HEK293 (cell line): ENCODE measurements at regions not wholly inside any gene's neighbourhood (a gene's known extent, or its start where the extent isn't known, plus 50 kb on each side); places are given as distances from the start of the nearest gene placed in this dataset.
A peak's percentile ranks its signal among the peaks of the same experiment; 100 is the strongest.

Experiments
- CTCF ChIA-PET: fragments of 350-600 bp; formaldehyde crosslinking; extraction: SDS; loops from one replicate; lab custom pipeline; 2021; ENCODE audit warnings: antibody characterized with exemption; lab: Yijun Ruan, JAX
- POLR2A ChIA-PET: fragments of 300-600 bp; formaldehyde crosslinking; extraction: SDS; loops from one replicate; lab custom pipeline; 2020; ENCODE audit warnings: antibody characterized with exemption, inconsistent platforms; lab: Yijun Ruan, JAX
- H3K27ac ChIP-seq: fragments of 200-500 bp; sonication (Bioruptor generic); 2 replicates; pipeline ENCODE4 v1.5.1; 2014; ENCODE audit warnings: low read depth, low read length, control low read depth, inconsistent platforms; ENCODE audit errors: extremely low read depth
- H3K36me3 ChIP-seq, 2 experiments: fragments of 200-500 bp in 1 of 2; sonication (Bioruptor generic) in 1 of 2; 1 replicate in 1 of 2; 2 replicates in 1 of 2; pipeline ENCODE4 v1.5.1; 2014 to 2017; ENCODE audit warnings: inconsistent platforms in 2 of 2, low read length in 2 of 2; ENCODE audit not compliant: control insufficient read depth in 2 of 2, insufficient read depth in 1 of 2
- H3K4me1 ChIP-seq: fragments of 200-500 bp; sonication (Bioruptor generic); 2 replicates; pipeline ENCODE4 v1.5.1; 2014; ENCODE audit warnings: mild to moderate bottlenecking, low read length, inconsistent platforms; ENCODE audit not compliant: control insufficient read depth, insufficient read depth
- H3K4me3 ChIP-seq: 2 replicates; pipeline ENCODE4 v1.5.1; 2011; ENCODE audit warnings: low read depth, mild to moderate bottlenecking, control low read depth, low read length, moderate library complexity
- H3K9me3 ChIP-seq: fragments of 200-500 bp; sonication (Bioruptor generic); 2 replicates; pipeline ENCODE4 v1.5.1; 2014; ENCODE audit warnings: low read depth, low read length, inconsistent platforms; ENCODE audit not compliant: control insufficient read depth, insufficient read depth
- KLF10 ChIP-seq: fragments of 450-650 bp; IDR thresholded peaks from 2 replicates; pipeline ENCODE4 v1.5.1; 2018; ENCODE audit warnings: missing biosample characterization, mild to moderate bottlenecking, missing genetic modification characterization
- SALL2 ChIP-seq: fragments of 450-650 bp; formaldehyde crosslinking; IDR thresholded peaks from 2 replicates; pipeline ENCODE4 v1.5.0; 2017; ENCODE audit warnings: missing biosample characterization, mild to moderate bottlenecking, missing genetic modification characterization, borderline replicate concordance
- SP3 ChIP-seq: fragments of 450-650 bp; formaldehyde crosslinking; IDR thresholded peaks from 2 replicates; pipeline ENCODE4 v1.5.1; 2016; ENCODE audit warnings: missing biosample characterization, missing genetic modification characterization
- ZFHX2 ChIP-seq: fragments of 450-650 bp; formaldehyde crosslinking; conservative IDR thresholded peaks from 2 replicates; pipeline ENCODE4 v1.5.1; 2016; ENCODE audit warnings: missing biosample characterization, missing genetic modification characterization
- ZNF112 ChIP-seq: fragments of 450-650 bp; formaldehyde crosslinking; IDR thresholded peaks from 2 replicates; pipeline ENCODE4 v1.5.0; 2017; ENCODE audit warnings: missing biosample characterization, missing genetic modification characterization
- ZNF274 ChIP-seq, 2 experiments: fragments of 200-500 bp in 1 of 2; fragments of 450-650 bp in 1 of 2; sonication (Bioruptor generic) in 1 of 2; formaldehyde crosslinking in 1 of 2; IDR thresholded peaks; 2 replicates each; pipeline versions ENCODE4 v1.5.1 to v1.6.1; 2014 to 2016; ENCODE audit warnings: borderline replicate concordance in 1 of 2, inconsistent platforms in 1 of 2, low read length in 1 of 2, missing biosample characterization in 1 of 2, missing genetic modification characterization in 1 of 2
- ZNF302 ChIP-seq: fragments of 450-650 bp; formaldehyde crosslinking; IDR thresholded peaks from 2 replicates; pipeline ENCODE4 v1.5.1; 2016; ENCODE audit warnings: missing biosample characterization, missing genetic modification characterization, low read depth
- ZNF501 ChIP-seq: fragments of 450-650 bp; formaldehyde crosslinking; IDR thresholded peaks from 2 replicates; pipeline ENCODE4 v1.5.1; 2016; ENCODE audit warnings: missing biosample characterization, missing genetic modification characterization
- ZNF585B ChIP-seq: fragments of 450-650 bp; formaldehyde crosslinking; IDR thresholded peaks from 2 replicates; pipeline ENCODE4 v1.5.1; 2016; ENCODE audit warnings: missing biosample characterization, missing genetic modification characterization
- ZNF610 ChIP-seq: fragments of 450-650 bp; formaldehyde crosslinking; IDR thresholded peaks from 2 replicates; pipeline ENCODE4 v1.5.1; 2016; ENCODE audit warnings: missing biosample characterization, missing genetic modification characterization, borderline replicate concordance
- ZNF664 ChIP-seq: fragments of 450-650 bp; formaldehyde crosslinking; IDR thresholded peaks from 2 replicates; pipeline ENCODE4 v1.5.1; 2016; ENCODE audit warnings: missing biosample characterization, missing genetic modification characterization
- ZSCAN30 ChIP-seq: fragments of 450-650 bp; IDR thresholded peaks from 2 replicates; pipeline ENCODE4 v1.5.1; 2018; ENCODE audit warnings: missing biosample characterization, mild to moderate bottlenecking, missing genetic modification characterization, moderate library complexity
- TF ChIP-seq, protein P1 (sequence below): fragments of 450-650 bp; formaldehyde crosslinking; IDR thresholded peaks from 2 replicates; pipeline ENCODE4 v1.5.1; 2016; ENCODE audit warnings: missing biosample characterization, missing genetic modification characterization
- TF ChIP-seq, protein P2 (sequence below): fragments of 450-650 bp; formaldehyde crosslinking; IDR thresholded peaks from 2 replicates; pipeline ENCODE4 v1.5.1; 2016; ENCODE audit warnings: missing biosample characterization, missing genetic modification characterization
- TF ChIP-seq, protein P3 (sequence below): fragments of 450-650 bp; formaldehyde crosslinking; IDR thresholded peaks from 2 replicates; pipeline ENCODE4 v1.5.1; 2016; ENCODE audit warnings: missing biosample characterization, missing genetic modification characterization
- TF ChIP-seq, protein P4 (sequence below): fragments of 450-650 bp; formaldehyde crosslinking; IDR thresholded peaks from 2 replicates; pipeline ENCODE4 v1.5.1; 2017; ENCODE audit warnings: missing biosample characterization, missing genetic modification characterization

DNA sequence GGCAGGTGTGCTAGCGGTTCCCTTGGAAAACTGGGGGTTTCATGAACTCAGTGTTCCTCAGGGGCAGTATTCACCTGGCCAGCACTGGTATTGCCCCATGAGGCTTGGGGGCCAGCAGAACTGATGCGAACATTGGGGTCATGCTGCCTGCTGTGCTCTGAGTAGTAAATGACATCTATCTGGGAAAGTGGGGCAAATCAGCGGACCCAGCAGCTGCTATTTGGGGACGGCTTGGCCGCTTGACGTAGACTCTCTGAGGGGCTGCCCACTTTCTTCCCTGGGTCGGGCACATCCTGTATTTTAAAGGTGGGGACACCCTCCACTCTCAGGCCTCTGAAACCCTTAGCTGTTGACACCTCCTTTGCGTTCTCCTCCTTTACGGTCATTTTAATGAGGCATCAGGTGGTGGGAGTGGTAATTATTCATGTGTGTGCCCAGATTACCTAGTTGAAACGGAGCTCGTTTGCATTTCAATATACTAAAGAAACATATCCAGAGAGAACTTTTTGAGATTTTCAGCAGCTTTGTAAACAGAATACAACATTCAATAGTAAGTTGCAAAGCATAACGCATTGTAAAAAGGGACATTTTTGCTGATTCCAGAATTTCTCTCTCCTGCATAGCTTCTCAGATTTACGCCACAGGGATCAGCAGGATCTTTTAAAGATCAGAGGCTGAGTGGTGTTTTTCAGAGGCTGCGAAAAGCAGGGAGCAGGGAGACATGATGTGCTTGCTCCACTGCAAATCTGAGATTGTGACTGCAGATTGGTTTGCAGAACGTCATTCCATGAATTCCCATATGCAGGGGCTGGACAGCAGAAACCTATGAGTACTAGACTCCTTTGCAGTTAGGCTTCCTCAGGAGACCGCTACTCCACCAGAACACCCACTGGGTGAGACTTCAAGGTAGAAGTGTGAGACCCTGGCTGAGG is 56.8 kb upstream of the ZFR start:
- Histone ChIP-seq H3K27ac (no peak overlapping the region), H3K4me3 (no peak overlapping the region), H3K4me1 (peaks cover 12% of the 10 kb centered on the region), H3K9me3 (no peaks in the 10 kb centered on the region), H3K36me3 (no peaks in the 10 kb centered on the region)
- ChIA-PET CTCF (interaction anchor here (0.5 to 3.1 kb wide), 3 partner anchors 10 to 89 kb away, joined by 3 to 20 read pairs (median 6); no protein-coding TSS in a partner anchor), POLR2A (no interaction called here)
- TF ChIP-seq ZNF112 = no peak
- no peak for TF ChIP-seq SALL2 (tag by site-specific recombination)
- no peak for TF ChIP-seq ZNF302 (tag by site-specific recombination)
- TF ChIP-seq, protein P1, sequence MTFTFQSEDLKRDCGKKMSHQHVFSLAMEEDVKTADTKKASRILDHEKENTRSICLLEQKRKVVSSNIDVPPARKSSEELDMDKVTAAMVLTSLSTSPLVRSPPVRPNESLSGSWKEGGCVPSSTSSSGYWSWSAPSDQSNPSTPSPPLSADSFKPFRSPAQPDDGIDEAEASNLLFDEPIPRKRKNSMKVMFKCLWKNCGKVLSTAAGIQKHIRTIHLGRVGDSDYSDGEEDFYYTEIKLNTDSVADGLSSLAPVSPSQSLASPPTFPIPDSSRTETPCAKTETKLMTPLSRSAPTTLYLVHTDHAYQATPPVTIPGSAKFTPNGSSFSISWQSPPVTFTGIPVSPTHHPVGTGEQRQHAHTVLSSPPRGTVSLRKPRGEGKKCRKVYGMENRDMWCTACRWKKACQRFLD (tag by site-specific recombination) = no peak
- no peak for TF ChIP-seq ZNF664 (tag by site-specific recombination)
- no peak for TF ChIP-seq SP3 (tag by site-specific recombination)
- TF ChIP-seq, protein P2, sequence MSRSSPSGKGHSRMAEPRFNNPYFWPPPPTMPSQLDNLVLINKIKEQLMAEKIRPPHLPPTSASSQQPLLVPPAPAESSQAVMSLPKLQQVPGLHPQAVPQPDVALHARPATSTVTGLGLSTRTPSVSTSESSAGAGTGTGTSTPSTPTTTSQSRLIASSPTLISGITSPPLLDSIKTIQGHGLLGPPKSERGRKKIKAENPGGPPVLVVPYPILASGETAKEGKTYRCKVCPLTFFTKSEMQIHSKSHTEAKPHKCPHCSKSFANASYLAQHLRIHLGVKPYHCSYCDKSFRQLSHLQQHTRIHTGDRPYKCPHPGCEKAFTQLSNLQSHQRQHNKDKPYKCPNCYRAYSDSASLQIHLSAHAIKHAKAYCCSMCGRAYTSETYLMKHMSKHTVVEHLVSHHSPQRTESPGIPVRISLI (tag by site-specific recombination) = no peak
- no peak for TF ChIP-seq KLF10 (tag by site-specific recombination)
- no peak for TF ChIP-seq ZSCAN30 (tag by site-specific recombination)
- TF ChIP-seq, protein P3, sequence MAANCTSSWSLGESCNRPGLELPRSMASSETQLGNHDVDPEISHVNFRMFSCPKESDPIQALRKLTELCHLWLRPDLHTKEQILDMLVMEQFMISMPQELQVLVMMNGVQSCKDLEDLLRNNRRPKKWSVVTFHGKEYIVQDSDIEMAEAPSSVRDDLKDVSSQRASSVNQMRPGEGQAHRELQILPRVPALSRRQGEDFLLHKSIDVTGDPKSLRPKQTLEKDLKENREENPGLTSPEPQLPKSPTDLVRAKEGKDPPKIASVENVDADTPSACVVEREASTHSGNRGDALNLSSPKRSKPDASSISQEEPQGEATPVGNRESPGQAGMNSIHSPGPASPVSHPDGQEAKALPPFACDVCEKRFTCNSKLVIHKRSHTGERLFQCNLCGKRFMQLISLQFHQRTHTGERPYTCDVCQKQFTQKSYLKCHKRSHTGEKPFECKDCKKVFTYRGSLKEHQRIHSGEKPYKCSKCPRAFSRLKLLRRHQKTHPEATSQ (tag by site-specific recombination) = no peak
- TF ChIP-seq, protein P4, sequence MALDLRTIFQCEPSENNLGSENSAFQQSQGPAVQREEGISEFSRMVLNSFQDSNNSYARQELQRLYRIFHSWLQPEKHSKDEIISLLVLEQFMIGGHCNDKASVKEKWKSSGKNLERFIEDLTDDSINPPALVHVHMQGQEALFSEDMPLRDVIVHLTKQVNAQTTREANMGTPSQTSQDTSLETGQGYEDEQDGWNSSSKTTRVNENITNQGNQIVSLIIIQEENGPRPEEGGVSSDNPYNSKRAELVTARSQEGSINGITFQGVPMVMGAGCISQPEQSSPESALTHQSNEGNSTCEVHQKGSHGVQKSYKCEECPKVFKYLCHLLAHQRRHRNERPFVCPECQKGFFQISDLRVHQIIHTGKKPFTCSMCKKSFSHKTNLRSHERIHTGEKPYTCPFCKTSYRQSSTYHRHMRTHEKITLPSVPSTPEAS (tag by site-specific recombination) = no peak
- TF ChIP-seq ZNF274 (IDR thresholded peaks at IDR 0.05; ENCODE audit: low read length) = no peak
- TF ChIP-seq ZNF274 (tag by site-specific recombination; IDR thresholded peaks at IDR 0.05; ENCODE audit: borderline replicate concordance) = no peak

DNA sequence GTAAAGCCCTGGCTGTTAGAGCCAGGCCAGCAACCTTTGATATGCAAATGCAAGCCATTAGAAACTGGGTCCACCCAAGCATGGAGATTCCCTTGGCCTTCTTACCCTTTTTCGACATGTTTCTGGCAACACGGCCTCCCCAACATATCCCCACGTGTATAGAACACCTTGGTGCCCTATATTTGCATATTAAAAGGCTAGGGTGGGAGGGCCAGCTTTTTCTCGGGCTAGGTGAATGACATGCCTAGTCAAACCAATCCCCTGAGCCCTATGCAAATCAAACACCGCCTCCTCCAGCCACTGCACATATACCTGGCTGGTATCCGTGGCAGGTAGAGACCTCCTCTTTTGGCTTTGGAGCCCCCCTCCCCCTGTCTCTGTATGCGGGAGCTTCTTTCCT is 55.6 kb upstream of the ZFR start:
- H3K9me3 ChIP-seq = no peaks in the 10 kb centered on the region
- no peak overlapping the region for H3K27ac ChIP-seq
- POLR2A ChIA-PET = no interaction called here
- H3K4me1 ChIP-seq = peaks cover 7% of the 10 kb centered on the region
- CTCF ChIA-PET = interaction anchor here (0.6 to 3.1 kb wide), 3 partner anchors 11 to 90 kb away, joined by 3 to 20 read pairs (median 6); no protein-coding TSS in a partner anchor
- H3K36me3 ChIP-seq = no peaks in the 10 kb centered on the region
- no peak overlapping the region for H3K4me3 ChIP-seq
- TF ChIP-seq ZNF610 (tag by site-specific recombination) (no peak), ZNF501 (tag by site-specific recombination) (no peak)

DNA sequence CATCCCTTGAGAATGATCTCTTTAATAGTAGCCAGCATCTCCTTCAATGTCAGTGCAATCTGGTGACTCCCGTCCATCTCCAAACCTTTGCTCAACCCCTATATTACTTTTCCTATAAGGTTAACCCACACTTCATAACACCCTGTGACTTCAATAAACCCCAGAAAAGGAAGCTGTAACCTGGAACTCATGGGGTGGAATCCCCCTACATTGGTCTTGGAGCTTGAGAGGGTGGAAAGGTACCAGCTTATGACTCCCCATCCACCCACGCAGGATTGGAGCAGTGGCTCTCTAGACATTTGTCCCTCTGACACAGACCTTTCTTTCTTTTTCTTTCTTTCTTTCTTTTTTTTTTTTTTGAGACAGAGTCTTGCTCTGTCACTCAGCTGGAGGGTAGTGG is 54.7 kb upstream of the ZFR start:
- CTCF ChIA-PET = interaction anchor here (1.0 to 3.1 kb wide), 4 partner anchors 10 to 91 kb away, joined by 3 to 20 read pairs (median 10); no protein-coding TSS in a partner anchor
- Histone ChIP-seq H3K9me3 (no peaks in the 10 kb centered on the region), H3K27ac (no peak overlapping the region), H3K4me3 (no peak overlapping the region), H3K36me3 (no peaks in the 10 kb centered on the region)
- POLR2A ChIA-PET = no interaction called here
- TF ChIP-seq ZFHX2 (tag by site-specific recombination) (0 out of 2 replicates have a peak, but pooled peaks have one; percentile 20), ZNF585B (no peak)
- TF ChIP-seq, all 188 proteins: peak for 1
- no peaks in the 10 kb centered on the region; the same call in 1 of the 2 replicates for H3K4me1 ChIP-seq
